Occipital lobe (tissue), 1 donor: ENCODE measurements at regions not wholly inside any gene's neighbourhood (a gene's known extent, or its start where the extent isn't known, plus 50 kb on each side); places are given as distances from the start of the nearest gene placed in this dataset.
A peak's percentile ranks its signal among the peaks of the same experiment; 100 is the strongest.

ENCODE experiments used
- DNase-seq: peaks from one replicate; lab custom pipeline; 2025; lab: John Stamatoyannopoulos, UW

DNA sequence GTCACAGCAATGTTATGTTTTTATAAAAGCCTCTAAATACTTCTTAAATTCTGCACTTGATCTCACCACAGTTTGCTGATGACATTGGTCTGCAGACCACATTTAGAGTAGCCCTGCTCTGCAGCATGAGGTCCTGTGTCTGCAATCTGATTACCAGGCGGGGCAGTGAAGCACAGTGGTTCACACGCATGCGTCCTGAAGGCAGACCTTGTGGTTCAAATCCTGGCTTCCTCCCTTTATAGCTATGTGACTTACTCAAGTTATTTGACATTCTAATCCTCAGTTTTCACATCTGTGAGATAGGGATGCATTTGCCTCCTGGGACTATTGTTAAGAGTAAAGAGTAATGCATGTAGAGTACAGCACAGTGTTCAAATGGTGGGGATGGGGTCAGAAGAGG lies 50.3 kb downstream of the BMAL2 start:
- no peak for DNase-seq

DNA sequence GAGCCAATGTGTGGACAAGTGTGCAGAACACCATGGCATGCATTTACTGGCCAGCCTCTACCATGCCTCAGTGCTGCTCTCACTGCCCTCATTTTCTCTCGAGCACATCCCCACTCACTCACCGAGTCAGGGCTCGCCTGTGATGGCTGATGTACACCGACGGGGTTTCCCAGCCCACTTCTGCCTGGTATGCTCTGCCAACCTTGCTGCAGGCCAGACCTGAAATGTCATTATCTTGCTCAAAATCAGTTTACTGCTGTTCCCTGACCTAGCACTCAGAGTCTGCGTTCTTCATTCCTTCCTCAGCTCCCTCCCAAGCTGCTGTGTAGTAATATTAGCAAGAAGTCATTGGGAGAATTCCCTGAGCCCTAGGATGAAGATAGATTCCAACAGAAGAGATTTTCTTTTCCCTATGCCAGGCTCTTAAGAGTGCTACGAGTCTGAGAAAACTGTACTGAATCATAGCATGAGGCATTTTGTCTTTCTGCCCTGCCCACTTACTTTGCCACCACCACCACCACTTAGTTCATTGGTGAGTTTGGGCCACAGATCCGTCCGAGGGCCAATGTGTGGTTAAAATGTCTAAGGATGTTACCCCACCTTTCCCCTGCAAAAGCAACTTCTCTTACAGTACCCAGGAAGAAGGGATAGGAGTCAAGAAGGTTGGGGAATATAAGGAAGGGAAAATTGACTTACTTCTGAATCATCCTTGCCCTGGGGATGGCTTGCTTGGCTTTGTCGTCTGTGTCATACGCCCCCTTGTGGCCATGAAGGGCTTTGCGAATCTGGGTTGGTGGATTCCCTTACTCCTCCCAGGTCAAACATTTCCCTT lies 51.0 kb downstream of the BMAL2 start:
- peak; percentile 5 for DNase-seq

GRCh38 chr12:27384261-27384590 lies 51.6 kb downstream of the BMAL2 start:
- DNase-seq, result no peak

DNA sequence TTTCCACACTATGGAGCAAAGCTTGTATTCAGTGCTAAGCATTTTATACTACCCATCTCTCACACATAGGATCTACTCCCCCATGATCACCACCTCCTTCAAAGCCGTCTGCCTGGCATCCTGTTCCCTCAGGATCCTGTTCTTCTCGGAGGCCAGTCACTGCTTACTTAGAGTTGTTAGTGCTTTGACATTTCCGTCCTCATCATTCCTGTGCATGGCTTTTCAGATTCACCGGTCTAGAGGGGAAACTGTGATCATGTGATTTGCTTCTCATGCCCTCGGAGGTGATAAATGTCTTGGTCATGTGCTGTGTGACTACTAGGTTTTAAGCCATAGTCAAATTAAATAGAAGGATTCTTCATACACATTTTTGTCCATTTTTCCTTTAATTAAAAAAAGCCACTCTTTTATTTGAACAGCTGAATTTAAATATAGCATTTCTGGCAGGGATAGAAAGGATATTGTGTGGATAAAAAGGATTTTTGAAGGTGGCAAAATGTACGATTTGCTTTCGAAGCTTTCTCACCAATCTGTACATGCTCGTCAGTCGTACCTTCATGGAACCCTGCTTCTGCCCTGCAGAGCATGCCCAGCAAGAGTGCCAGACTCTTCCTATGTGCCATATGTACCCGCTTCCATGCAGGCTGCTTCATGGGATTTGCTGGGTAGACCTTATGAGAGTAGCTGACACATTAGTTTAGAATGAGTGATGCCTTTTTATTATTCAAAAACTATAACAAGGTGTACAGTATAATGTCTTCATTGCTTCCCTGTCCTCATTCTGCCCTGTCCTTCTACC lies 53.3 kb downstream of the BMAL2 start:
- no peak for DNase-seq

GRCh38 chr12:27387473-27387872 lies 54.8 kb downstream of the BMAL2 start:
- no peak for DNase-seq

GRCh38 chr12:27388650-27389049 lies 56.0 kb downstream of the BMAL2 start:
- no peak for DNase-seq

GRCh38 chr12:27394676-27395075 lies 51.9 kb upstream of the SMCO2 start:
- DNase-seq, result no peak

- peak; percentile 29 for DNase-seq
Observed at GRCh38 chr12:27396216-27396815, 50.2 kb upstream of the SMCO2 start.
